T-helper 1 cell treated with Interleukin-12 subunit alpha and Interleukin-12 subunit beta and Interleukin-4 antibody, amounts not matched to agents 30 μg/mL and 1 μg/mL, for 36 hours (primary cell): ENCODE measurements at regions not wholly inside any gene's neighbourhood (a gene's known extent, or its start where the extent isn't known, plus 50 kb on each side); places are given as distances from the start of the nearest gene placed in this dataset.

Experiments used
- H3K27ac Mint-ChIP-seq: one replicate; pipeline ENCODE4 v1.8.0; 2021; ENCODE audit warnings: mild to moderate bottlenecking, mixed read lengths
- H3K27me3 Mint-ChIP-seq: one replicate; pipeline ENCODE4 v1.8.0; 2021; ENCODE audit warnings: low read depth, mixed read lengths
- H3K36me3 Mint-ChIP-seq: one replicate; pipeline ENCODE4 v1.8.0; 2021; ENCODE audit warnings: low read depth, mixed read lengths
- H3K4me1 Mint-ChIP-seq: one replicate; pipeline ENCODE4 v1.8.0; 2021; ENCODE audit warnings: low read depth, mixed read lengths
- H3K4me3 Mint-ChIP-seq: one replicate; pipeline ENCODE4 v1.8.0; 2021; ENCODE audit warnings: mild to moderate bottlenecking, moderate library complexity, mixed read lengths
- H3K9me3 Mint-ChIP-seq: one replicate; pipeline ENCODE4 v1.8.0; 2021; ENCODE audit warnings: mixed read lengths

DNA sequence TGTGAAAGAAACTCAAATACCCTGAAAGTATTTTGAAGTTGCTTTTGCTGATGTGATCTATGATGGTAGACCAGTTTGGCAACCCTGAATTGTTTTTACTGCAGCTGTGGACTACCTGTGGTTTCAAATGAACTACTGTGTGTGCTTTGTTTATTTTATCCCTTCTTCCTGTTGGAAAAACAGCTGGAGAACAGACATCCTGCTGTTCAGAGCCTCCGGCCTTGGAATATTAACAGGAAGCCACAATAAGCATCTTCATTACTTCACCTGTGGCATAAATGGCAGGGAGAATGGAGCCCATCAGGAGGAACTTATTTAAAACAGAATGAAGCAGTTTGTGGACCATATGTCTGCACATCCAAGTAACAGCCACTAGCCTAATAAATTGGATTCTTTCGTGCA is 104.8 kb downstream of the DUSP6 start:
- Mint-ChIP-seq H3K36me3 (peaks cover 20% of the 10 kb centered on the region), H3K9me3 (peaks cover 11% of the 10 kb centered on the region), H3K4me1 (peaks cover 64% of the 10 kb centered on the region), H3K4me3 (no peak overlapping the region), H3K27me3 (no peaks in the 10 kb centered on the region), H3K27ac (no peak overlapping the region)

DNA sequence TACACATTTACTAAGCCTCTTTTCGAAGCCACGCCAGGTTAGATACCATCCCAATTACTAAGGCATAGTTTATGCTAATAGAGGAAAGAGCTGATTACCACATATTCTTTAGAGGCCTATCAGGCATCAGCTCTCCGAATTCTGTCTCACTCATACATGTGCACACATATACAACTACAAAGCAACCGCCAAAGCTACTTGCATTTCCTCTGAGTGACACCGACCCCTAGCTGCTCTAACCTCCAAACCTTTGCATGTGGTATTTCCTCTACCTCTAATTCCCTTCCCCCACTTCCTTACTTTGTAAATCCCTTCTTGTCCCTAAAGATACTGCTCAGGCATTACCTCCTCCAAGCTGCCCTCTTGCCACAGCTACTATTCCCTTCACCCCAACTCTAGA is 107.2 kb downstream of the DUSP6 start:
- Mint-ChIP-seq H3K4me3 (peak overlapping the region; percentile 55), H3K27me3 (no peaks in the 10 kb centered on the region), H3K4me1 (peaks cover 52% of the 10 kb centered on the region)

DNA sequence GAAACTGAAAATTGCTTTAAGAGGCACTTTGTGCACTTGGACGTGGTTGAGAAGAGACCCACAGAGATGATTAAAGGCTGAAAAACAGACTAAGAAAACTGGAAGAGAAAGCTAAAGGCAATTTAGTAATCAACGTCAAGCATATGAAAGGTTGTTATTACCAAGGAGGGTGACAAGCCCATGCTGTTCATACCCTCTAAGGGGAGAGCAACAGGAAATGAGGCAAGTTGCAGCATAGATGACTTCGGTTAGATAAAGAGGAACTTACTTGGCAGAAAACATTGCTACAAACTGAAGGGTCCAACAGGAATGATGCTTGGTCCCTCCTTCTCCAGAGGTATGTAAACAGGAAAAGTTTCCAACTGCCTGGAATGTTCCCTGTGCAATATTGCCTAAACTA is 107.8 kb downstream of the DUSP6 start:
- Mint-ChIP-seq H3K4me3 (peak overlapping the region; percentile 55), H3K36me3 (peaks cover 22% of the 10 kb centered on the region), H3K27me3 (no peaks in the 10 kb centered on the region), H3K4me1 (peaks cover 54% of the 10 kb centered on the region), H3K9me3 (peaks cover 21% of the 10 kb centered on the region), H3K27ac (peak overlapping the region; percentile 87)

More for the DNA sequence above, 107.2 kb downstream of the DUSP6 start:
- Mint-ChIP-seq H3K36me3 (peaks cover 22% of the 10 kb centered on the region), H3K27ac (peak overlapping the region; percentile 87), H3K9me3 (peaks cover 21% of the 10 kb centered on the region)

DNA sequence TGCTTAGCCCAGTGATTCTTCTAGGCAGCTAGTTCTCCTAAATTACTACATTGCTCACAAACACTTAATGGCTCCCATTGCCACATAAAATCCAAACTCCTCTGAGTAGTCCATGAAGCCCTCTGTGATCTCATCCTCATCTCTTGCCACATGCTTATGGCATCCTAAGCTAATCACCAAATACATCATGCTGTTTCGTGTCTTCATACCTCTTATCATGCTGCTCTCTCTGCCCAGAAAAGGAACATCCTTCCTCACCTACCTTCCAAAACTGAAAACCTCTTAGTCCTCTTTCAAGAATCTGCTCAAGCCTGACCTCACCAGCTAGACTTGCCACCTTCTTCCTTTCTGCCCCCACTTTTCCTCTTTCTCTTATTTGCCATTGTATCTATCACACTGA is 108.5 kb downstream of the DUSP6 start:
- Mint-ChIP-seq H3K4me3 (peak overlapping the region; percentile 3), H3K36me3 (peaks cover 22% of the 10 kb centered on the region), H3K27me3 (no peaks in the 10 kb centered on the region)

DNA sequence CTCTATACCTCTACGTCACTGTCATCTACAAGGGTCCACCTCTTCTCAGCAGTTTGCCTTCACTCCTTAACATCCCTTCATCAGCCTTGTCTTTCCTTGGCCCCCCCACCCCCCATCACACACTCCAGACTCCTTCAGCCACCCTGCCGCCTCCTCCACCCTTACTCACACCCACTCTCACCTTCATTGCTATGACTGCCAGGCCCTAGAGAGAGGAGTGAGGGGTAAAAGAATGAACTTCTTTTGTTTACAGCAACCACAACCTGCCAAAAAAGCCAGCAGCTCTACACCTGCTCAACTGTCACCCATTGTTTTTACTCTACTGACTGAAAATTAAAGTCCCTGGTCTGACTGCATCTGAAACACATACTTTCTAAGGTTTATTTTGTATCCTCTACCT is 112.8 kb downstream of the DUSP6 start:
- H3K4me3 Mint-ChIP-seq: no peak overlapping the region
- H3K27ac Mint-ChIP-seq: no peak overlapping the region
- peaks cover 64% of the 10 kb centered on the region for H3K4me1 Mint-ChIP-seq
- no peaks in the 10 kb centered on the region for H3K27me3 Mint-ChIP-seq
- peaks cover 33% of the 10 kb centered on the region for H3K36me3 Mint-ChIP-seq
- peaks cover 29% of the 10 kb centered on the region for H3K9me3 Mint-ChIP-seq

More for the DNA sequence above, 108.5 kb downstream of the DUSP6 start:
- Mint-ChIP-seq H3K9me3 (peaks cover 21% of the 10 kb centered on the region), H3K27ac (peak overlapping the region; percentile 87), H3K4me1 (peaks cover 60% of the 10 kb centered on the region)

DNA sequence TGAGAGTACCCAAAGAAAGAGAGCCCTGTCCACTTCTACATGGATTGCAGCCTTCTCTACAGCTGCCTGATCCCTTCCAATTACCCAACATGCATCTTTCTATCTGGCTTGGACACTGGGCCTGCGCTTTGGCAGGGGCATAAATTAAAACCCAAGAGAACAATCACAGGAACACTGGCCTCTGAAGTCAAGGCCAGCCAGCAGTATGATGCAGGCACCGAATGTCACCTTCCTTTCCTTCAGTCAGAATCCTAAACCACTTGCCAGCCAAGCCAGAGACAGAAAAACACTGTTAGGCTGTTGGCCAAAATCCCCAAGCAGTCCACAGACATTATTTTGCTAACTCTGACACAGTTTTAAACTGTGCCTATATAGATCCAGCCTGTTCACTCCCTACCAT is 113.7 kb downstream of the DUSP6 start:
- Mint-ChIP-seq H3K27ac (no peak overlapping the region), H3K9me3 (peaks cover 30% of the 10 kb centered on the region), H3K4me1 (peaks cover 59% of the 10 kb centered on the region), H3K36me3 (peaks cover 33% of the 10 kb centered on the region), H3K4me3 (no peak overlapping the region), H3K27me3 (no peaks in the 10 kb centered on the region)

DNA sequence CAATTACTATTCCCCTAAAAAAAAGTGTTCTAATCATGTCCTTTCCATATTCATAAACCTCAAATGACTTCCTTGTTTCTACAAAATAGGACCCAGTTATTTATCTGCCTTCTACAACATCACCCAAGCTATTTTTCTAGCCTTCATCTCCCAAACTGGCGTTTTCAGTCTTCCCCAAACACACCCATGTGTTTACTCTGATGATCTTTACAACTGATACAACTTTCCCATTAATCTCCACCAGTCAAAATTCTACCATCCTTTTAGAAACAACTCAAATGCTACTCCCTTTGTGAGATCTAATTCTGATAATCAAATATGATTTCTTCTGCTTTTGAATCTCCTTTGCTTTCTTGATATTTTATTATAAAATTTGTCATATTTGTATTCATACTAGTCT is 114.5 kb downstream of the DUSP6 start:
- Mint-ChIP-seq H3K36me3 (peaks cover 26% of the 10 kb centered on the region), H3K27ac (no peak overlapping the region), H3K4me1 (peaks cover 57% of the 10 kb centered on the region), H3K4me3 (no peak overlapping the region), H3K9me3 (peaks cover 27% of the 10 kb centered on the region), H3K27me3 (no peaks in the 10 kb centered on the region)

DNA sequence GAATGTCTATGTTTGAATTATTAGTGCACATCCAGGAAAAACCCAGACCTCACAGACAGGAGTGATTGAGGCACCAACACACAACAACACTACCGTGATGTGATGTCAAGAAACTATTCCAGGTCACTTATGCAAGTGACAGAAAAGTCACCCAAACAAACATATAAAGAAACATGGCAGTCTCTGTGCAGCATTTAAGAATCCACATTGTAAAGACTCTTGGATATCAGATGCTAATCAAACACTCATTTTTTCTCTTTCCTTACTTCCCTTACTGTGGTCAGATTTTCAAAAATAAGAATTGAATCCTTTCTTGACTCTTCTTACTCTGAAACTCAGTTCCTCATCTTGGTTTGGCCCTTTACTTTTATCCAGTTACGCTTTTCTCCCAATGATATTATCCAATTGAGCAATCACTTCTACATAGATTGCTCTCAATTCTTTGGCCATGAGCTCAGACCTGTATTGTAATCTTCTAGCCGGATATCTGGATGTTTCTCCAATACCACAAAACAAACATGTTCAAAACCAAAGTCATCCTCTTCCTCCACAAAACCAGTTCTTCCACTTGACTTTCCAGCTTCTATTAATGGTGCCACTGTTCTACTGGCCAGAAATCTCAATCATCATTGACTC is 115.4 kb downstream of the DUSP6 start:
- Mint-ChIP-seq H3K9me3 (peaks cover 24% of the 10 kb centered on the region), H3K4me3 (no peak overlapping the region), H3K4me1 (peaks cover 60% of the 10 kb centered on the region), H3K27me3 (no peaks in the 10 kb centered on the region), H3K36me3 (peaks cover 22% of the 10 kb centered on the region), H3K27ac (no peak overlapping the region)

DNA sequence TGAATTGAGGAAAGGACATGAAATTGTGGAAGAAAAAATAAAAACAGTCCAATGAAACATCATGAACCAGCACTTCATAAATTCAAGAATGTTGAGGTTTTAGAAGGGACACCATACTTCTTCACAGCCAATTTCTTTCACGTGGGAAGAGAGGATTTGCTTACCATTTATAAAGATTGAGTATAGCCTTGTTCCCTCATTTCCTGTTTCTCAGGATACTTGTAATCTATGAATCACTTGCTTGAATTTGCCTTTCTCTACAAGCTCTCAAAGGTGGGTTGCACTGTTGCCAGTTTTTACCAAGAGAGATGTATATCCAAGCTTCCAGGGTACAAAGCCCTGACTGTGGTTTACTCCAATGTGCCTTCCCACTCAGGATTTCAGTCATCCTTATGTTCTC is 116.1 kb downstream of the DUSP6 start:
- H3K4me1 Mint-ChIP-seq: peaks cover 66% of the 10 kb centered on the region
- H3K36me3 Mint-ChIP-seq: peaks cover 18% of the 10 kb centered on the region

DNA sequence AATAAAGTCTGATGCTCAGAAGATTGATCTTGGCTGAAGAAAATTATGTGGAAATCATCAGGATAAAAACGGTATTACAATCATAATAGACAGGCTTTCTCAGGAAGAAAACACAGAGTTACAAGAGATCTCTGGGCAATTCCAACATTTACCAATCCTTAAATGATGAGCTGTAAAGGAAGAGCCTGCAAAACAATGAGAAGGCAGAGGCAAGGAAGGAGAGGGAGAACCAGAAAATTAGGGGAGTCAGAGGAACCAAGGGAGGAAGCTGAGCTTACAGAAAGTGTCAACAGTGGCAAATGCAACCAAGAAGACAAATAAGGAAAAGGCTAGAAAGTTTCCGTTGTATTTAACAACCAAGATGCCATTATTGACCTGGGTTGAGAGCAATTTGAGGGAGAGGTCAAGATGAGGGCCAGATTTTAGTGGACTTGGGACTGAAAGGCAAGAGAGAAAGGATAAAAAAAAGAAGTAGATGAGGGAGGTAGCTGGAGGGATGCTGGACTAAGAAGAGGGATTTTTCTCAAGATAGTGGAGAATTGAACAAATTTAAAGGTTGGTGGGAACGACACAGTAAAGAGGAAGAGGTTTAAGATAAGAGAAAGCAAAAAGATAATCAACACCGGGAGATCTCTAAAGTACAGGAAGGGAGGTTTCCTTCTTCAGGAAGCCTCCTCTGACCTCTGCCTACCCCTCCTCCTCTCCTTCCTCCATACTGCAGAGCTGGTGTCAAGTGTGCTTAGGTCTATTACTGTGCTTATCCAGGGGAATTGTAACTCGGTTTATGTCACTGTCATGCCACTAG is 116.9 kb downstream of the DUSP6 start:
- H3K9me3 Mint-ChIP-seq: peaks cover 17% of the 10 kb centered on the region
- H3K27me3 Mint-ChIP-seq: no peaks in the 10 kb centered on the region
- peak overlapping the region; percentile 67 for H3K4me3 Mint-ChIP-seq
- peak overlapping the region; percentile 78 for H3K27ac Mint-ChIP-seq
- peaks cover 65% of the 10 kb centered on the region for H3K4me1 Mint-ChIP-seq
- H3K36me3 Mint-ChIP-seq: peaks cover 16% of the 10 kb centered on the region

More for the DNA sequence above, 116.1 kb downstream of the DUSP6 start:
- H3K27ac Mint-ChIP-seq: peak overlapping the region; percentile 78
- peaks cover 20% of the 10 kb centered on the region for H3K9me3 Mint-ChIP-seq
- no peaks in the 10 kb centered on the region for H3K27me3 Mint-ChIP-seq
- no peak overlapping the region for H3K4me3 Mint-ChIP-seq

DNA sequence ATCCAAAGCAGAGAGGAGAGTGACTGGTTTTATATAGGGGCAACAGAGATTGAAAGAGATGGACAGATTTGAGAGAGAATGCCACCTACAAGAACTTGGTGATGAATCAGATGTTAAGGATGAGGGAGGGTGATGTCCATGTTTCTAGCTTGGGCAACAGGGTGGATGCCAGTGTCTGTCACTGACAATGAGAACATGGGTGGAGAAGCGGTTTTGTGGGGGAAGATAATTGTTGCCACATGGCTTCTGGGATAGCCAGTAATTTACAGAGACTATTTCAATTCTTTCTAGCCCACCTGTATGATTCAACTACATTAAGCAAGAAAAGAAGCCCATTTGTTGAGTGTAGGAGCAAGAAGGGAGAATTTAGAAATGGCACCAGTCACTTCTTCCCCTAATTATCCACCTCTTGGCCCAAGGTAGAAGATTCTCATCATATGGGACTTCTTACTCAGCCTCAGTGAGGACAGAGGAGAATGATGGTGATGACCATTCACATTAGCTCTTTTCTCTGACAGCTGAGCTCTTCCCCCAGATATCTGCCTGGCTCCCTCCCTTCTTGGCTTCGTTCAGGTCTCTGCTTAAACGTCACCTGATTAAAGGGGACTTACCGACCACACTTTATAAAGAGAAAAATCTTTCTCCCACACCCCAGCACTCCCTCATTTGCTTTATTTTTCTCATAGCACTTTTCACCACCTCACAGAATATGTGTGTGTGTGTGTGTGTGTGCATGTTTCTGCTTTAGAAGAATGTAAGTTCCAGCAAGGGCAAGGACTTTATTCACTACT is 117.8 kb downstream of the DUSP6 start:
- peaks cover 60% of the 10 kb centered on the region for H3K4me1 Mint-ChIP-seq
- no peaks in the 10 kb centered on the region for H3K27me3 Mint-ChIP-seq
- peaks cover 16% of the 10 kb centered on the region for H3K36me3 Mint-ChIP-seq
- no peak overlapping the region for H3K27ac Mint-ChIP-seq
- peak overlapping the region; percentile 22 for H3K4me3 Mint-ChIP-seq
- peaks cover 17% of the 10 kb centered on the region for H3K9me3 Mint-ChIP-seq

DNA sequence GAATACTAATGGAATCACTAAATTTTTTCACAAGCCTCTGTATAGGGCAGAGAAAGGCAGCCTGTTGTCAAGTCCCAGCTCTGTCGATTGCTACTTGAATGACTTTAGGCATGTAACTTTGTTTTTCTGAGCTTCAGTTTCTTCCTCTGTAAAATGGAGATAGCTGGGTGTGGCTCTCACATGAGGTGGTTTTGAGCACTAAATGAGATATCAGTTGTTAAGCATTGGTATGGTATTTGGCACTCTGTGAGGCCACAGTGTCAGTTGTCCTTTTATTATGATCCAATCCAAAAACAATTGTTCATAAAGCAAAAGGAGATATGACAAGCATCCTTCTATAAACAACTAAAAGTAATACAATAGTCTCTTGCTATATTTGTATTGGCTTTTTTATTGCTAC is 120.6 kb downstream of the DUSP6 start:
- no peak overlapping the region for H3K27ac Mint-ChIP-seq
- no peaks in the 10 kb centered on the region for H3K27me3 Mint-ChIP-seq
- peaks cover 5% of the 10 kb centered on the region for H3K9me3 Mint-ChIP-seq
- H3K4me1 Mint-ChIP-seq: peaks cover 62% of the 10 kb centered on the region
- H3K36me3 Mint-ChIP-seq: peaks cover 7% of the 10 kb centered on the region
- peak overlapping the region; percentile 12 for H3K4me3 Mint-ChIP-seq

DNA sequence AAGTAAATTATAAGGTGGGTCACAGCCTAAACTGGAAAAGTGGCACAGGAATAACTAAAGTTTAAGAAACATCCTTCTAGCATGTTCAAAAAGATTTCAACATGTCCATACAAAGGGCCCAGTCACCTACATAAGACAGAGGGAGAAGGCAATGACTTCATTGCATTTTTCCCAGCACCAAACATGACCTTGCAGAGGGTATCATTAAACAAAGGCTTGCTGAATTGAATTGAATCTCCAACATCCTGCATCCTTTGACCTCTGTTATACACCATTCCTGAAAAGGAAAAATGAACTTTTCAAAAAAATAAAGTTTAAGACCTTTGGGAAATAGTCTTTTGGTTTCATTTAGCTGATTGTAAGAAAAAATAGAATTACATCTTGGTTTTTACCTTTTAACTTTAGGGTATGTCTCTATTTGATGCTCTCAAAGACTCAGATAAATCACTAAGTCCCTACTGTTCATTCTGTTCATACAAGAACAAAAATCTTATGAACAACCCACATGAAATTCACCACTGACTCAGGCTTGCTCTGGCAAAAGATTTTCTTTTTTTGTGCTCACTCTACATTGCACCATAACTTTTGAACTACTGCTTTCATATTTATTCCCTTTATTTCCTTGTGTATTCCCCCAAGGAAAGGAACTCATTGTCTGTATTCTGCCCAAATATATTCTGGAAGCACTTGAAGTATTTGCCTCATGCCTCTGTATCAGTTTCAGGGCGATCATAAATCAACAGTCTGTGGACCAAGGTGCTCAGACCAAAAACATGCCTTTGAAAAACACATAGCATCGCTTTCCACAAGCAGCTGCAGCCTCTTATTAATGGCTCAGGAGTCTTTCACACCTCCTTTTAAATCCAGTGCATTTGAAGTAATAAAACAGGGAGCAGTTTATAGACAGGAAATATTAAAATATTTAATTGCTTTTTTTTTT is 121.7 kb downstream of the DUSP6 start:
- peaks cover 63% of the 10 kb centered on the region for H3K4me1 Mint-ChIP-seq
- H3K9me3 Mint-ChIP-seq: peaks cover 5% of the 10 kb centered on the region
- no peak overlapping the region for H3K27ac Mint-ChIP-seq
- H3K27me3 Mint-ChIP-seq: no peaks in the 10 kb centered on the region
- no peak overlapping the region for H3K4me3 Mint-ChIP-seq
- peaks cover 7% of the 10 kb centered on the region for H3K36me3 Mint-ChIP-seq

DNA sequence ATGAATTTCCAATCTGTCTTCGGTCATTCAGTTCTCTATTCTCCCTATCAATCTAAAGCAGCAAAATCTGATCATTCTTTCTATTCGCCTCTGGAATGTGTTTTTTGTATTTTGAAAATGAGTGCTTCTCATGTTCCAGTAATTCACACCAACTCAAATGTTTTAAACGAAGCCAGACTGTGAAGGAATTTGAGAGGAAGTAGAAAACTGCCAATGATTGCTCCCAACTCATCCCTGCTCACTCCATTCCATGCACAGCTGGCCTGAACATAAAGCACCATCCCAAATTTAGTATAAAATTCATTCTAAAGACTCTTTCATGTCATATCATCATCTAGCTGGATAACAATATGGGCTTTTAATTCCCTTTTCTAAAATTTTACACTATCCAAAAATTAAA is 123.8 kb downstream of the DUSP6 start:
- H3K27ac Mint-ChIP-seq: no peak overlapping the region

More for the DNA sequence above, 123.8 kb downstream of the DUSP6 start:
- H3K4me3 Mint-ChIP-seq: no peak overlapping the region
- H3K27me3 Mint-ChIP-seq: no peaks in the 10 kb centered on the region
- peaks cover 69% of the 10 kb centered on the region for H3K4me1 Mint-ChIP-seq
- no peaks in the 10 kb centered on the region for H3K9me3 Mint-ChIP-seq
- H3K36me3 Mint-ChIP-seq: peaks cover 4% of the 10 kb centered on the region
